SK-N-SH (cell line): ENCODE measurements at regions not wholly inside any gene's neighbourhood (a gene's known extent, or its start where the extent isn't known, plus 50 kb on each side); places are given as distances from the start of the nearest gene placed in this dataset.

ENCODE experiments used
- CTCF ChIP-seq: fragments of 200-600 bp; sonication (generic); IDR thresholded peaks from 2 replicates; pipeline ENCODE4 v1.6.1; 2017; ENCODE audit warnings: antibody characterized with exemption, mild to moderate bottlenecking, moderate library complexity
- GATA2 ChIP-seq: sonication (generic); formaldehyde crosslinking; IDR thresholded peaks from 2 replicates; pipeline ENCODE4 v1.5.0; 2020; ENCODE audit warnings: mild to moderate bottlenecking, missing genetic modification reagents
- MAX ChIP-seq: IDR thresholded peaks from 2 replicates; pipeline ENCODE4 v1.4.0; 2012; ENCODE audit warnings: low read depth
- RCOR1 ChIP-seq: fragments of 150-350 bp; IDR thresholded peaks from 2 replicates; pipeline ENCODE4 v1.6.1; 2017; ENCODE audit warnings: antibody characterized with exemption, low read length
- REST ChIP-seq: IDR thresholded peaks from 2 replicates; pipeline ENCODE4 v1.6.1; 2012; ENCODE audit warnings: mild to moderate bottlenecking, low read depth, low read length, moderate library complexity

- TF ChIP-seq CTCF (no peak), GATA2 (CRISPR knock-in tag) (no peak), MAX (no peak), RCOR1 (no peak), REST (no peak)
Measured at GRCh38 chr16:62137996-62138395, 101.8 kb upstream of the CDH8 start.
